ENCODE measurements at regions not wholly inside any gene's neighbourhood (a gene's known extent, or its start where the extent isn't known, plus 50 kb on each side); places are given as distances from the start of the nearest gene placed in this dataset.

DNA sequence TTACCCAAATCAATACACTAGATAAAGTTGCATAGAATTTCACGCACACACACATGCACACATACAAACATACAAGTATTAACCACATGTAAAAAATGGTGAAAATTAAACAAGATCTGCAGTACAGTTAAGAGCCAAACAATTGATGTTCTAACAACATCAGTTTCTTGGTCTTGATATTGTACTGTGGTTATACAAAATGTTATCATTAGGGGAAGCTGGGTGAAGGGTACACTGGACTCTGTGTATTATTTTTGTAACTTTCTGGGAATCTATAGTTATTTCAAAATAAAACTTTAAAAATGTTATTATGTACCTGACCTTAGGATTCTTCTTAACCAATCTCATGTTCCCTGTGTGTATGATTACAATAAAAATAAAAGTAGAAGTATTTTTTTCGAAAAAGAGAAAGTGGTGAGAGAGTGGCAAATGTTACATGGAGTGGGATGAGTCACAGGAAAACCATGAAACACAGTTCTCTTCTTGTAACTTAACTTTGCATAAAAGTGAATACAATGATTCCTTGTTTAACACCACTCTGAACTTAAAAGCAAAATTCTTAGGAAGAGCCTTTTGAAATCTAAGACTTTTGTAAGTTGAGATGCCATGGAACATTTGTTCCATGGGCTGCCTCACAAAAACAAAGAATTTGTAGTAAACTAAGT lies 101.6 kb upstream of the RUNX1 start:
- BruUV-seq (replicated peaks): no TSS peak
- POLR2A ChIA-PET: no interaction called here
- Histone ChIP-seq H3K27ac (ENCODE audit: low read length) (no peak overlapping the region), H3K4me1 (ENCODE audit: control insufficient read depth, insufficient read depth, low read length) (no peaks in the 10 kb centered on the region), H3K4me3 (ENCODE audit: low read depth in 2 of 2, low read length in 2 of 2) (no peak overlapping the region), H3K27me3 (ENCODE audit: control insufficient read depth, insufficient read depth, low read length) (no peaks in the 10 kb centered on the region), H3K36me3 (ENCODE audit: control insufficient read depth, insufficient read depth, low read length) (no peaks in the 10 kb centered on the region), H3K9me3 (ENCODE audit: control insufficient read depth, insufficient read depth, low read depth, low read length) (no peaks in the 10 kb centered on the region)
- TF ChIP-seq SIN3A (IDR thresholded peaks at IDR 0.05; ENCODE audit: borderline replicate concordance, insufficient read depth, low read depth, low read length) (no peak), POLR2AphosphoS5 (IDR thresholded peaks at IDR 0.05; ENCODE audit: low read depth, low read length) (no peak), TCF7L2 (IDR thresholded peaks at IDR 0.05; ENCODE audit: low read depth, low read length) (no peak)
- TF ChIP-seq, protein P1, sequence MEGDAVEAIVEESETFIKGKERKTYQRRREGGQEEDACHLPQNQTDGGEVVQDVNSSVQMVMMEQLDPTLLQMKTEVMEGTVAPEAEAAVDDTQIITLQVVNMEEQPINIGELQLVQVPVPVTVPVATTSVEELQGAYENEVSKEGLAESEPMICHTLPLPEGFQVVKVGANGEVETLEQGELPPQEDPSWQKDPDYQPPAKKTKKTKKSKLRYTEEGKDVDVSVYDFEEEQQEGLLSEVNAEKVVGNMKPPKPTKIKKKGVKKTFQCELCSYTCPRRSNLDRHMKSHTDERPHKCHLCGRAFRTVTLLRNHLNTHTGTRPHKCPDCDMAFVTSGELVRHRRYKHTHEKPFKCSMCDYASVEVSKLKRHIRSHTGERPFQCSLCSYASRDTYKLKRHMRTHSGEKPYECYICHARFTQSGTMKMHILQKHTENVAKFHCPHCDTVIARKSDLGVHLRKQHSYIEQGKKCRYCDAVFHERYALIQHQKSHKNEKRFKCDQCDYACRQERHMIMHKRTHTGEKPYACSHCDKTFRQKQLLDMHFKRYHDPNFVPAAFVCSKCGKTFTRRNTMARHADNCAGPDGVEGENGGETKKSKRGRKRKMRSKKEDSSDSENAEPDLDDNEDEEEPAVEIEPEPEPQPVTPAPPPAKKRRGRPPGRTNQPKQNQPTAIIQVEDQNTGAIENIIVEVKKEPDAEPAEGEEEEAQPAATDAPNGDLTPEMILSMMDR (IDR thresholded peaks at IDR 0.05): no peak
- TF ChIP-seq, protein P2, sequence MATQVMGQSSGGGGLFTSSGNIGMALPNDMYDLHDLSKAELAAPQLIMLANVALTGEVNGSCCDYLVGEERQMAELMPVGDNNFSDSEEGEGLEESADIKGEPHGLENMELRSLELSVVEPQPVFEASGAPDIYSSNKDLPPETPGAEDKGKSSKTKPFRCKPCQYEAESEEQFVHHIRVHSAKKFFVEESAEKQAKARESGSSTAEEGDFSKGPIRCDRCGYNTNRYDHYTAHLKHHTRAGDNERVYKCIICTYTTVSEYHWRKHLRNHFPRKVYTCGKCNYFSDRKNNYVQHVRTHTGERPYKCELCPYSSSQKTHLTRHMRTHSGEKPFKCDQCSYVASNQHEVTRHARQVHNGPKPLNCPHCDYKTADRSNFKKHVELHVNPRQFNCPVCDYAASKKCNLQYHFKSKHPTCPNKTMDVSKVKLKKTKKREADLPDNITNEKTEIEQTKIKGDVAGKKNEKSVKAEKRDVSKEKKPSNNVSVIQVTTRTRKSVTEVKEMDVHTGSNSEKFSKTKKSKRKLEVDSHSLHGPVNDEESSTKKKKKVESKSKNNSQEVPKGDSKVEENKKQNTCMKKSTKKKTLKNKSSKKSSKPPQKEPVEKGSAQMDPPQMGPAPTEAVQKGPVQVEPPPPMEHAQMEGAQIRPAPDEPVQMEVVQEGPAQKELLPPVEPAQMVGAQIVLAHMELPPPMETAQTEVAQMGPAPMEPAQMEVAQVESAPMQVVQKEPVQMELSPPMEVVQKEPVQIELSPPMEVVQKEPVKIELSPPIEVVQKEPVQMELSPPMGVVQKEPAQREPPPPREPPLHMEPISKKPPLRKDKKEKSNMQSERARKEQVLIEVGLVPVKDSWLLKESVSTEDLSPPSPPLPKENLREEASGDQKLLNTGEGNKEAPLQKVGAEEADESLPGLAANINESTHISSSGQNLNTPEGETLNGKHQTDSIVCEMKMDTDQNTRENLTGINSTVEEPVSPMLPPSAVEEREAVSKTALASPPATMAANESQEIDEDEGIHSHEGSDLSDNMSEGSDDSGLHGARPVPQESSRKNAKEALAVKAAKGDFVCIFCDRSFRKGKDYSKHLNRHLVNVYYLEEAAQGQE (IDR thresholded peaks at IDR 0.05; ENCODE audit: insufficient read depth in 1 of 2, low read depth in 2 of 2, low read length in 1 of 2): no peak
- in situ Hi-C loops (cut with HindIII; ENCODE audit: low pct_unique_long_range_greater_than_20kb, low sequenced_read_pairs): no loop called here
- CTCF ChIA-PET: no interaction called here
- no peak for DNase-seq (ENCODE audit: low read depth, low spot score)
- intact Hi-C loops (cut with micrococcal nuclease; ENCODE audit: unreplicated experiment): no loop called here
- no peak for ATAC-seq

DNA sequence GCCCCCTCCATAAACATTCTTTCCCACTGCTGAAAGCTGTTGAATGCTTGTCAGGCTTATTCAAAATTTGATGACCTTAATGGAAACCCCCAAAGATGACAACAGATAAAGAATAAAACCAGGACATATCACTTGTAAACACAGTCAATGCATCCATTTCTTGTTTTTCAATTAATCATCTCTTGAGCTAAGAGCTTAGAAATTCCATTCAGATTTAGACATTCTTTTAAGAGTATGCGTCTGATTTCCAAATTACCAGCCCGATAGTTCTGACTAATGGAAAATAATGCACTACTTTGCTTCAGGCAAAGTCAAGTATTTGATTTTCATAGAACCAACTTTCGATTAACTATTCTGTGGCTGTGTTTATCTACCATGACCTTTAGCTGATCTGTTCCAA lies 100.6 kb upstream of the RUNX1 start:
- TF ChIP-seq, protein P1 (IDR thresholded peaks at IDR 0.05): no peak
- TF ChIP-seq POLR2AphosphoS5 (IDR thresholded peaks at IDR 0.05; ENCODE audit: low read depth, low read length): no peak
- TF ChIP-seq, protein P2 (IDR thresholded peaks at IDR 0.05; ENCODE audit: insufficient read depth in 1 of 2, low read depth in 2 of 2, low read length in 1 of 2): no peak
- TF ChIP-seq SIN3A (IDR thresholded peaks at IDR 0.05; ENCODE audit: borderline replicate concordance, insufficient read depth, low read depth, low read length): no peak
- no peak for TF ChIP-seq TCF7L2 (IDR thresholded peaks at IDR 0.05; ENCODE audit: low read depth, low read length)
- H3K4me1 ChIP-seq (ENCODE audit: control insufficient read depth, insufficient read depth, low read length): no peaks in the 10 kb centered on the region
- H3K27me3 ChIP-seq (ENCODE audit: control insufficient read depth, insufficient read depth, low read length): no peaks in the 10 kb centered on the region
- no peak for ATAC-seq
- no peaks in the 10 kb centered on the region for H3K9me3 ChIP-seq (ENCODE audit: control insufficient read depth, insufficient read depth, low read depth, low read length)
- H3K27ac ChIP-seq (ENCODE audit: low read length): no peak overlapping the region
- no TSS peak for BruUV-seq (replicated peaks)
- ChIA-PET POLR2A (no interaction called here), CTCF (no interaction called here)
- in situ Hi-C loops (cut with HindIII; ENCODE audit: low pct_unique_long_range_greater_than_20kb, low sequenced_read_pairs): no loop called here
- no peaks in the 10 kb centered on the region for H3K36me3 ChIP-seq (ENCODE audit: control insufficient read depth, insufficient read depth, low read length)
- no peak overlapping the region for H3K4me3 ChIP-seq (ENCODE audit: low read depth in 2 of 2, low read length in 2 of 2)
- DNase-seq (ENCODE audit: low read depth, low spot score): no peak
- intact Hi-C loops (cut with micrococcal nuclease; ENCODE audit: unreplicated experiment): no loop called here
